Thymus (tissue), 11 donors: ENCODE measurements at regions not wholly inside any gene's neighbourhood (a gene's known extent, or its start where the extent isn't known, plus 50 kb on each side); places are given as distances from the start of the nearest gene placed in this dataset.

ENCODE experiments used
- DNase-seq, 9 donors: peaks; one replicate each; pipeline ENCODE4 v3.0.0-alpha.2; 2013; ENCODE audit warnings: low spot score in 9 of 9, low read depth in 6 of 9, missing footprints in 1 of 9
- H3K27ac ChIP-seq, 2 donors: one replicate each; pipeline ENCODE4 v1.5.1; 2013; ENCODE audit warnings: control low read depth in 1 of 2, low read depth in 1 of 2, low read length in 1 of 2, mild to moderate bottlenecking in 1 of 2, moderate library complexity in 1 of 2
- H3K27me3 ChIP-seq, 2 donors: one replicate each; pipeline ENCODE4 v1.5.1; 2013; ENCODE audit warnings: low read length in 1 of 2; ENCODE audit not compliant: control insufficient read depth in 2 of 2, insufficient read depth in 1 of 2
- H3K36me3 ChIP-seq, 2 donors: one replicate each; pipeline ENCODE4 v1.5.1; 2013; ENCODE audit warnings: low read length in 1 of 2, mild to moderate bottlenecking in 1 of 2, moderate library complexity in 1 of 2; ENCODE audit not compliant: control insufficient read depth in 2 of 2, insufficient read depth in 2 of 2
- H3K4me1 ChIP-seq, 2 donors: one replicate each; pipeline ENCODE4 v1.5.1; 2013; ENCODE audit warnings: low read length in 2 of 2; ENCODE audit not compliant: control insufficient read depth in 2 of 2, insufficient read depth in 2 of 2
- H3K4me3 ChIP-seq, 2 donors: one replicate each; pipeline ENCODE4 v1.5.1; 2013; ENCODE audit warnings: low read length in 2 of 2, control low read depth in 1 of 2, mild to moderate bottlenecking in 1 of 2
- H3K9me3 ChIP-seq, 2 donors: one replicate each; pipeline ENCODE4 v1.5.1; 2013; ENCODE audit warnings: low read length in 1 of 2, mild to moderate bottlenecking in 1 of 2; ENCODE audit not compliant: control insufficient read depth in 2 of 2, insufficient read depth in 1 of 2
- whole genome bisulfite sequencing: extraction: QIAGEN DNeasy Blood & Tissue Kit; methylation state at CpG from one replicate; pipeline ENCODE4 v1.1.7; 2013; 5-methylcytosine and 5-hydroxymethylcytosine counted together
- donor health status: healthy.

- no peaks in the 10 kb centered on the region for H3K9me3 ChIP-seq
- H3K27me3 ChIP-seq: no peaks in the 10 kb centered on the region
- no peak for DNase-seq
- no peaks in the 10 kb centered on the region for H3K36me3 ChIP-seq
- no peak overlapping the region for H3K4me3 ChIP-seq
- H3K27ac ChIP-seq: no peak overlapping the region
- WGBS: 96% methylated on average over 2 of the region's 2 CpGs
- no peaks in the 10 kb centered on the region for H3K4me1 ChIP-seq
Measured at GRCh38 chr10:43765516-43765915, 116.8 kb upstream of the ZNF32 start.

GRCh38 chr10:43763846-43764245 lies 115.2 kb upstream of the ZNF32 start:
- no peaks in the 10 kb centered on the region for H3K27me3 ChIP-seq
- no peaks in the 10 kb centered on the region for H3K4me1 ChIP-seq
- no peak overlapping the region for H3K4me3 ChIP-seq
- H3K36me3 ChIP-seq: no peaks in the 10 kb centered on the region
- no peak for DNase-seq
- no peak overlapping the region for H3K27ac ChIP-seq
- H3K9me3 ChIP-seq: no peaks in the 10 kb centered on the region

- H3K27ac ChIP-seq: no peak overlapping the region
- WGBS: 96% methylated on average over 10 of the region's 10 CpGs
- H3K4me1 ChIP-seq: no peaks in the 10 kb centered on the region
- H3K27me3 ChIP-seq: no peaks in the 10 kb centered on the region
- no peaks in the 10 kb centered on the region for H3K9me3 ChIP-seq
- no peak overlapping the region for H3K4me3 ChIP-seq
- no peak for DNase-seq
- H3K36me3 ChIP-seq: no peaks in the 10 kb centered on the region
Measured at GRCh38 chr10:43760514-43760913, 111.8 kb upstream of the ZNF32 start.

- WGBS: 91% methylated on average over 5 of the region's 5 CpGs
- H3K4me1 ChIP-seq: no peaks in the 10 kb centered on the region
- H3K27me3 ChIP-seq: no peaks in the 10 kb centered on the region
- H3K4me3 ChIP-seq: no peak overlapping the region
- no peak for DNase-seq
- no peak overlapping the region for H3K27ac ChIP-seq
- H3K9me3 ChIP-seq: no peaks in the 10 kb centered on the region
- no peaks in the 10 kb centered on the region for H3K36me3 ChIP-seq
Measured at GRCh38 chr10:43759216-43759615, 110.5 kb upstream of the ZNF32 start.

GRCh38 chr10:43756341-43756740 lies 107.7 kb upstream of the ZNF32 start:
- Histone ChIP-seq H3K9me3 (no peaks in the 10 kb centered on the region), H3K27ac (no peak overlapping the region), H3K27me3 (no peaks in the 10 kb centered on the region), H3K4me3 (no peak overlapping the region), H3K4me1 (no peaks in the 10 kb centered on the region), H3K36me3 (no peaks in the 10 kb centered on the region)
- 94% methylated on average over 3 of the region's 3 CpGs for WGBS
- no peak for DNase-seq

- Histone ChIP-seq H3K9me3 (no peaks in the 10 kb centered on the region), H3K27ac (no peak overlapping the region), H3K27me3 (no peaks in the 10 kb centered on the region), H3K36me3 (no peaks in the 10 kb centered on the region), H3K4me1 (no peaks in the 10 kb centered on the region), H3K4me3 (no peak overlapping the region)
- WGBS: 95% methylated on average over 8 of the region's 8 CpGs
- DNase-seq: peak in 1 of 9 donors; percentile 21
Measured at GRCh38 chr10:43754569-43755260, 106.0 kb upstream of the ZNF32 start.

- WGBS: 97% methylated on average over 18 of the region's 18 CpGs
Measured at GRCh38 chr10:43753397-43754061, 104.8 kb upstream of the ZNF32 start.

GRCh38 chr10:43752682-43753081 lies 104.0 kb upstream of the ZNF32 start:
- Histone ChIP-seq H3K27ac (no peak overlapping the region), H3K27me3 (no peaks in the 10 kb centered on the region), H3K4me1 (no peaks in the 10 kb centered on the region), H3K9me3 (no peaks in the 10 kb centered on the region), H3K4me3 (no peak overlapping the region), H3K36me3 (no peaks in the 10 kb centered on the region)
- 98% methylated on average over 1 of the region's 1 CpG for whole genome bisulfite sequencing
- DNase-seq: no peak

More at GRCh38 chr10:43753397-43754061, 104.8 kb upstream of the ZNF32 start:
- no peaks in the 10 kb centered on the region for H3K9me3 ChIP-seq
- DNase-seq: no peak
- H3K4me1 ChIP-seq: no peaks in the 10 kb centered on the region
- no peaks in the 10 kb centered on the region for H3K27me3 ChIP-seq
- H3K36me3 ChIP-seq: no peaks in the 10 kb centered on the region
- H3K27ac ChIP-seq: no peak overlapping the region
- no peak overlapping the region for H3K4me3 ChIP-seq

GRCh38 chr10:43751646-43752045 lies 103.0 kb upstream of the ZNF32 start:
- no peaks in the 10 kb centered on the region for H3K36me3 ChIP-seq
- DNase-seq: no peak
- H3K4me1 ChIP-seq: no peaks in the 10 kb centered on the region
- WGBS: over 99% methylated on average over 5 of the region's 5 CpGs
- no peak overlapping the region for H3K27ac ChIP-seq
- H3K27me3 ChIP-seq: no peaks in the 10 kb centered on the region
- H3K9me3 ChIP-seq: no peaks in the 10 kb centered on the region
- no peak overlapping the region for H3K4me3 ChIP-seq
